ENCODE measurements at regions not wholly inside any gene's neighbourhood (a gene's known extent, or its start where the extent isn't known, plus 50 kb on each side); places are given as distances from the start of the nearest gene placed in this dataset.

DNA sequence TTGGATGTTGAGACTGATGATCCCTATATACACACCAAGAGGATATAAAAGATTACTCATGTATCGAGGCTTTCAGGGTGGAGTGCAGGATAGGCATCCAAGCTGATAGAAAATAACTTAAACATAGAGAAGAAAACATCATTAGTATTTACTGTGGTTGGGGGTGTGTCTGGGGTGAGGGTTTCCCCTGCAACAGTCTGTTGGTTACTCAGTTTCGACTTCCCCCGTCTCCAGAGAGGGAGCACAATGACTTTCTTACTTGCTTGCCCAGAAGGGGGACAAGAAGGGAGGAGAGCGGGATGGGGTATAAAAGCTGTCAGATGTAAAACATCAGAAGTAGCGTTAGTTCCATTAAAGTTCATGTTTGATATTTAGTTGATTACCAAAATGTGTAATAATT, 717.4 kb upstream of the ZP4 start:
- Histone ChIP-seq H3K36me3 (ENCODE audit: insufficient read depth, low read length) (no peaks in the 10 kb centered on the region), H3K27ac (ENCODE audit: low read depth, low read length) (no peak overlapping the region), H3K4me1 (ENCODE audit: insufficient read depth, low read length) (no peaks in the 10 kb centered on the region), H3K4me2 (ENCODE audit: low read length) (no peak overlapping the region), H3K9me3 (ENCODE audit: insufficient read depth, low read depth, low read length) (no peaks in the 10 kb centered on the region), H3K4me3 (ENCODE audit: insufficient read depth, low read depth, low read length) (no peak overlapping the region), H3K9ac (ENCODE audit: low read length) (no peak overlapping the region), H4K20me1 (ENCODE audit: insufficient read depth, low read length) (no peaks in the 10 kb centered on the region), H3K27me3 (ENCODE audit: insufficient read depth, low read length) (no peaks in the 10 kb centered on the region), H3K79me2 (ENCODE audit: insufficient read depth, low read length) (no peaks in the 10 kb centered on the region), H2AFZ (ENCODE audit: low read depth, low read length) (no peak overlapping the region)
- peaks cover 5% of the 10 kb centered on the region for H3K4me1 Mint-ChIP-seq (ENCODE audit: low read depth, unreplicated experiment)
- TF ChIP-seq, protein P1, sequence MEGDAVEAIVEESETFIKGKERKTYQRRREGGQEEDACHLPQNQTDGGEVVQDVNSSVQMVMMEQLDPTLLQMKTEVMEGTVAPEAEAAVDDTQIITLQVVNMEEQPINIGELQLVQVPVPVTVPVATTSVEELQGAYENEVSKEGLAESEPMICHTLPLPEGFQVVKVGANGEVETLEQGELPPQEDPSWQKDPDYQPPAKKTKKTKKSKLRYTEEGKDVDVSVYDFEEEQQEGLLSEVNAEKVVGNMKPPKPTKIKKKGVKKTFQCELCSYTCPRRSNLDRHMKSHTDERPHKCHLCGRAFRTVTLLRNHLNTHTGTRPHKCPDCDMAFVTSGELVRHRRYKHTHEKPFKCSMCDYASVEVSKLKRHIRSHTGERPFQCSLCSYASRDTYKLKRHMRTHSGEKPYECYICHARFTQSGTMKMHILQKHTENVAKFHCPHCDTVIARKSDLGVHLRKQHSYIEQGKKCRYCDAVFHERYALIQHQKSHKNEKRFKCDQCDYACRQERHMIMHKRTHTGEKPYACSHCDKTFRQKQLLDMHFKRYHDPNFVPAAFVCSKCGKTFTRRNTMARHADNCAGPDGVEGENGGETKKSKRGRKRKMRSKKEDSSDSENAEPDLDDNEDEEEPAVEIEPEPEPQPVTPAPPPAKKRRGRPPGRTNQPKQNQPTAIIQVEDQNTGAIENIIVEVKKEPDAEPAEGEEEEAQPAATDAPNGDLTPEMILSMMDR (IDR thresholded peaks at IDR 0.05; ENCODE audit: insufficient read depth, low read depth, low read length): no peak
- DNase-seq (ENCODE audit: low read depth) (no peak), FAIRE-seq (no peak)
- no peaks in the 10 kb centered on the region for H3K9me3 Mint-ChIP-seq (ENCODE audit: unreplicated experiment)
- H3K4me3 Mint-ChIP-seq (ENCODE audit: unreplicated experiment): no peak overlapping the region
- H3K36me3 Mint-ChIP-seq (ENCODE audit: low read depth, unreplicated experiment): no peaks in the 10 kb centered on the region
- H3K27ac Mint-ChIP-seq (ENCODE audit: unreplicated experiment): no peak overlapping the region
- no peaks in the 10 kb centered on the region for H3K27me3 Mint-ChIP-seq (ENCODE audit: low read depth, unreplicated experiment)

- H3K27me3 ChIP-seq (ENCODE audit: insufficient read depth, low read length): no peaks in the 10 kb centered on the region
- H2AFZ ChIP-seq (ENCODE audit: low read depth, low read length): no peak overlapping the region
- TF ChIP-seq, protein P1 (IDR thresholded peaks at IDR 0.05; ENCODE audit: insufficient read depth, low read depth, low read length): no peak
- TF ChIP-seq EZH2 (IDR thresholded peaks at IDR 0.05; ENCODE audit: insufficient read depth, low read length): no peak
- Mint-ChIP-seq H3K9me3 (ENCODE audit: unreplicated experiment) (no peaks in the 10 kb centered on the region), H3K4me3 (ENCODE audit: unreplicated experiment) (no peak overlapping the region), H3K4me1 (ENCODE audit: low read depth, unreplicated experiment) (peaks cover 5% of the 10 kb centered on the region), H3K27me3 (ENCODE audit: low read depth, unreplicated experiment) (no peaks in the 10 kb centered on the region), H3K27ac (ENCODE audit: unreplicated experiment) (no peak overlapping the region), H3K36me3 (ENCODE audit: low read depth, unreplicated experiment) (no peaks in the 10 kb centered on the region)
- H3K4me1 ChIP-seq (ENCODE audit: insufficient read depth, low read length): no peaks in the 10 kb centered on the region
- H3K79me2 ChIP-seq (ENCODE audit: insufficient read depth, low read length): no peaks in the 10 kb centered on the region
- no peak for FAIRE-seq
- H3K36me3 ChIP-seq (ENCODE audit: insufficient read depth, low read length): no peaks in the 10 kb centered on the region
- no peaks in the 10 kb centered on the region for H4K20me1 ChIP-seq (ENCODE audit: insufficient read depth, low read length)
- peak; percentile 89 for DNase-seq (ENCODE audit: low read depth)
- H3K9me3 ChIP-seq (ENCODE audit: insufficient read depth, low read depth, low read length): no peaks in the 10 kb centered on the region
- H3K4me2 ChIP-seq (ENCODE audit: low read length): peak overlapping the region; percentile 43
- no peak overlapping the region for H3K9ac ChIP-seq (ENCODE audit: low read length)
- H3K4me3 ChIP-seq (ENCODE audit: insufficient read depth, low read depth, low read length): no peak overlapping the region
- peak overlapping the region; percentile 17 for H3K27ac ChIP-seq (ENCODE audit: low read depth, low read length)
Observed at GRCh38 chr1:238606896-238607295, 716.2 kb upstream of the ZP4 start.

- no peak for DNase-seq (ENCODE audit: low read depth)
- Histone ChIP-seq H3K9me3 (ENCODE audit: insufficient read depth, low read depth, low read length) (no peaks in the 10 kb centered on the region), H3K9ac (ENCODE audit: low read length) (no peak overlapping the region), H3K4me3 (ENCODE audit: insufficient read depth, low read depth, low read length) (no peak overlapping the region), H2AFZ (ENCODE audit: low read depth, low read length) (no peak overlapping the region), H3K79me2 (ENCODE audit: insufficient read depth, low read length) (no peaks in the 10 kb centered on the region), H3K36me3 (ENCODE audit: insufficient read depth, low read length) (no peaks in the 10 kb centered on the region), H4K20me1 (ENCODE audit: insufficient read depth, low read length) (no peaks in the 10 kb centered on the region), H3K27ac (ENCODE audit: low read depth, low read length) (peak overlapping the region; percentile 17), H3K4me2 (ENCODE audit: low read length) (peak overlapping the region; percentile 43), H3K4me1 (ENCODE audit: insufficient read depth, low read length) (no peaks in the 10 kb centered on the region), H3K27me3 (ENCODE audit: insufficient read depth, low read length) (no peaks in the 10 kb centered on the region)
- TF ChIP-seq, protein P1 (IDR thresholded peaks at IDR 0.05; ENCODE audit: insufficient read depth, low read depth, low read length): no peak
- TF ChIP-seq EZH2 (IDR thresholded peaks at IDR 0.05; ENCODE audit: insufficient read depth, low read length): no peak
- FAIRE-seq: no peak
- peaks cover 5% of the 10 kb centered on the region for H3K4me1 Mint-ChIP-seq (ENCODE audit: low read depth, unreplicated experiment)
- H3K27ac Mint-ChIP-seq (ENCODE audit: unreplicated experiment): no peak overlapping the region
- no peak overlapping the region for H3K4me3 Mint-ChIP-seq (ENCODE audit: unreplicated experiment)
- no peaks in the 10 kb centered on the region for H3K9me3 Mint-ChIP-seq (ENCODE audit: unreplicated experiment)
- no peaks in the 10 kb centered on the region for H3K27me3 Mint-ChIP-seq (ENCODE audit: low read depth, unreplicated experiment)
- no peaks in the 10 kb centered on the region for H3K36me3 Mint-ChIP-seq (ENCODE audit: low read depth, unreplicated experiment)
Observed at GRCh38 chr1:238606457-238606856, 715.7 kb upstream of the ZP4 start.

Data from astrocyte (in vitro differentiated cells and primary cell).